HepG2 (cell line): ENCODE measurements at regions not wholly inside any gene's neighbourhood (a gene's known extent, or its start where the extent isn't known, plus 50 kb on each side); places are given as distances from the start of the nearest gene placed in this dataset.

Experiments used
- ATAC-seq: fragments of 200-7000 bp; cut with Tn5 transposase; 3 replicates; pipeline ENCODE4 v1.9.1; 2020; ENCODE audit warnings: mild to moderate bottlenecking, moderate library complexity
- BruUV-seq: library from RNA; stranded (reverse); fragments of 400-500 nt; replicated peaks from 2 replicates; lab custom pipeline; 2021; lab: Mats Ljungman, UMichigan
- CTCF ChIA-PET: fragments of 300-600 bp; formaldehyde crosslinking; extraction: SDS; loops from one replicate; lab custom pipeline; 2021; ENCODE audit warnings: low total read pairs, inconsistent platforms, low intra/inter-chr PET ratio; lab: Yijun Ruan, JAX
- POLR2A ChIA-PET: fragments of 350-600 bp; sonication (Branson Sonifier 250); formaldehyde crosslinking; loops from one replicate; lab custom pipeline; 2020; ENCODE audit warnings: antibody characterized with exemption, inconsistent platforms; lab: Yijun Ruan, JAX
- DNase-seq: peaks from one replicate; pipeline ENCODE4 v3.0.0-alpha.2; 2015; ENCODE audit warnings: low spot score
- FAIRE-seq: peaks from 3 replicates; lab custom pipeline; 2011; peaks lifted over from hg19 to GRCh38; lab: Jason Lieb, UNC
- H2AFZ ChIP-seq: one replicate; pipeline ENCODE4 v1.6.1; 2011; ENCODE audit warnings: low read length, inconsistent platforms
- H3K27ac ChIP-seq: fragments of 300-600 bp; 3 replicates; pipeline ENCODE4 v1.8.0; 2011; ENCODE audit warnings: mixed run types, mild to moderate bottlenecking, mixed read lengths, low read length, inconsistent platforms; ENCODE audit not compliant: insufficient read depth; ENCODE audit errors: extremely low read length
- H3K27me3 ChIP-seq, 2 experiments: fragments of 200-600 bp in 1 of 2; 2 replicates in 1 of 2; 3 replicates in 1 of 2; pipeline versions ENCODE4 v1.6.0 to v1.8.0; 2011; ENCODE audit warnings: low read length in 2 of 2, mild to moderate bottlenecking in 2 of 2, moderate library complexity in 2 of 2, inconsistent platforms in 1 of 2; ENCODE audit not compliant: insufficient read depth in 2 of 2, control insufficient read depth in 1 of 2
- H3K36me3 ChIP-seq, 2 experiments: fragments of 200-600 bp in 1 of 2; replicated peaks in 1 of 2; 2 replicates in 1 of 2; 3 replicates in 1 of 2; pipeline versions ENCODE4 v1.5.1 to v1.8.0; 2011; ENCODE audit warnings: low read length in 2 of 2, inconsistent platforms in 1 of 2; ENCODE audit not compliant: insufficient read depth in 2 of 2, control insufficient read depth in 1 of 2
- H3K4me1 ChIP-seq: 2 replicates; pipeline ENCODE4 v1.5.1; 2012; ENCODE audit warnings: low read length, inconsistent platforms; ENCODE audit not compliant: insufficient read depth
- H3K4me2 ChIP-seq: 2 replicates; pipeline ENCODE4 v1.6.0; 2011; ENCODE audit warnings: low read depth, low read length, inconsistent platforms
- H3K4me3 ChIP-seq, 3 experiments: fragments of 200-600 bp in 1 of 3; sonication (generic), shearing (Covaris generic) in 1 of 3; replicated peaks in 1 of 3; 2 replicates each; pipeline ENCODE4 v1.5.1; 2011 to 2016; ENCODE audit warnings: low read length in 3 of 3, inconsistent platforms in 2 of 3, low read depth in 2 of 3, mild to moderate bottlenecking in 2 of 3, control low read depth in 1 of 3, mixed read lengths in 1 of 3; ENCODE audit not compliant: insufficient read depth in 1 of 3
- H3K79me2 ChIP-seq: one replicate; pipeline ENCODE4 v1.6.1; 2011; ENCODE audit warnings: low read length, inconsistent platforms; ENCODE audit not compliant: insufficient read depth
- H3K9ac ChIP-seq: 2 replicates; pipeline ENCODE4 v1.6.0; 2011; ENCODE audit warnings: mild to moderate bottlenecking, low read depth, low read length, inconsistent platforms; ENCODE audit not compliant: insufficient read depth
- H3K9me3 ChIP-seq: 2 replicates; pipeline ENCODE4 v1.5.1; 2012; ENCODE audit warnings: mild to moderate bottlenecking, low read length
- H4K20me1 ChIP-seq: 2 replicates; pipeline ENCODE4 v1.6.0; 2011; ENCODE audit warnings: inconsistent platforms, mild to moderate bottlenecking, low read length, moderate library complexity; ENCODE audit not compliant: insufficient read depth
- BCL3 ChIP-seq: sonication (generic); formaldehyde crosslinking; IDR thresholded peaks from 2 replicates; pipeline ENCODE4 v1.5.1; 2020; ENCODE audit warnings: mild to moderate bottlenecking, missing genetic modification reagents, moderate library complexity
- CEBPB ChIP-seq: IDR thresholded peaks from 2 replicates; pipeline ENCODE4 v1.6.1; 2011; ENCODE audit warnings: low read depth, low read length, improper control_type of control experiment, borderline replicate concordance
- MNT ChIP-seq: fragments of 450-650 bp; IDR thresholded peaks from 2 replicates; pipeline ENCODE4 v1.6.1; 2016
- MTA1 ChIP-seq: sonication (generic); formaldehyde crosslinking; IDR thresholded peaks from 2 replicates; pipeline ENCODE4 v1.4.0; 2020; ENCODE audit warnings: missing genetic modification reagents, mild to moderate bottlenecking, borderline replicate concordance
- PRDM4 ChIP-seq: sonication (generic); formaldehyde crosslinking; IDR thresholded peaks from 2 replicates; pipeline ENCODE4 v1.9.0; 2021; ENCODE audit warnings: missing genetic modification reagents, borderline replicate concordance
- TBX3 ChIP-seq: fragments of 450-650 bp; IDR thresholded peaks from 2 replicates; pipeline ENCODE4 v1.6.1; 2017; ENCODE audit warnings: antibody characterized with exemption, mild to moderate bottlenecking, inconsistent platforms, borderline replicate concordance
- WGBS: methylation state at CpG from one replicate; pipeline ENCODE4 v1.1.6; 2017; ENCODE audit warnings: low lambda C conversion rate; 5-methylcytosine and 5-hydroxymethylcytosine counted together
- in situ Hi-C: cut with HindIII; loops from 2 replicates; pipeline ENCODE4 v1.10.0; 2017; ENCODE audit warnings: low pct_unique_long_range_greater_than_20kb; ENCODE audit not compliant: extremely low pct_ligation_motif_present
- intact Hi-C: fragments of 100-400 bp; cut with micrococcal nuclease; formaldehyde crosslinking; loops from one replicate; pipeline ENCODE4 v1.10.0; 2022; ENCODE audit not compliant: unreplicated experiment

GRCh38 chr5:136629125-136629792 lies 263.9 kb upstream of the TRPC7 start:
- POLR2A ChIA-PET = no interaction called here
- intact Hi-C loops (no loop called here), in situ Hi-C loops (no loop called here)
- Histone ChIP-seq H4K20me1 (no peaks in the 10 kb centered on the region), H2AFZ (no peak overlapping the region), H3K4me1 (no peaks in the 10 kb centered on the region), H3K36me3 (no peaks in the 10 kb centered on the region), H3K4me2 (no peak overlapping the region), H3K27me3 (no peaks in the 10 kb centered on the region), H3K9ac (no peak overlapping the region), H3K4me3 (no peak overlapping the region), H3K27ac (no peak overlapping the region), H3K79me2 (no peaks in the 10 kb centered on the region)
- FAIRE-seq (no peak), DNase-seq (no peak), ATAC-seq (no peak)
- BruUV-seq = no TSS peak
- WGBS = 36% methylated on average over 9 of the region's 10 CpGs
- no peak for TF ChIP-seq TBX3
- no peak for TF ChIP-seq CEBPB
- TF ChIP-seq MTA1 = no peak
- peak; percentile 47; the same call in 1 of the 2 replicates for TF ChIP-seq MNT
- TF ChIP-seq PRDM4 (CRISPR knock-in tag) = no peak
- TF ChIP-seq BCL3 (CRISPR knock-in tag) = no peak
- TF ChIP-seq, all 625 proteins: peak for 1
- no peaks in the 10 kb centered on the region for H3K9me3 ChIP-seq
- CTCF ChIA-PET = no interaction called here
